Transverse colon (tissue), 4 donors: ENCODE measurements at regions not wholly inside any gene's neighbourhood (a gene's known extent, or its start where the extent isn't known, plus 50 kb on each side); places are given as distances from the start of the nearest gene placed in this dataset.
"Not testable (repeated sequence)": the region's sequence is repeated elsewhere in the genome, so short reads cannot be mapped to it uniquely, and the experiment has no call there.

Experiments used
- DNase-seq: peaks from one replicate; pipeline ENCODE4 v3.0.0-alpha.2; 2019
- H3K27ac ChIP-seq, 4 donors: fragments of 200-600 bp; sonication (generic); 2 replicates each; pipeline ENCODE4 v1.5.1; 2016 to 2018; ENCODE audit warnings: inconsistent platforms in 4 of 4
- H3K27me3 ChIP-seq: fragments of 200-600 bp; sonication (generic); 2 replicates; pipeline ENCODE4 v1.5.1; 2017; ENCODE audit warnings: inconsistent platforms
- H3K36me3 ChIP-seq, 4 donors: fragments of 200-600 bp; sonication (generic); 2 replicates each; pipeline ENCODE4 v1.5.1; 2017 to 2019; ENCODE audit warnings: inconsistent platforms in 4 of 4
- H3K4me1 ChIP-seq, 4 donors: fragments of 200-600 bp; sonication (generic); 2 replicates each; pipeline ENCODE4 v1.5.1; 2017 to 2020; ENCODE audit warnings: inconsistent platforms in 4 of 4
- H3K4me3 ChIP-seq, 4 donors: fragments of 200-600 bp; sonication (generic); 1 replicate in 1 of 4; 2 replicates in 3 of 4; pipeline versions ENCODE4 v1.5.1 to v1.6.1; 2017 to 2019; ENCODE audit warnings: inconsistent platforms in 4 of 4
- H3K9me3 ChIP-seq, 2 donors: fragments of 200-600 bp; sonication (generic); 2 replicates each; pipeline ENCODE4 v1.5.1; 2017 to 2019; ENCODE audit warnings: inconsistent platforms in 2 of 2
- EP300 ChIP-seq: sonication (generic); formaldehyde crosslinking; IDR thresholded peaks from one replicate; pipeline ENCODE4 v1.6.1; 2017; ENCODE audit warnings: antibody characterized with exemption, low read depth
- POLR2A ChIP-seq: fragments of 450-650 bp; IDR thresholded peaks from one replicate; pipeline ENCODE4 v1.6.1; 2016; ENCODE audit warnings: antibody characterized with exemption, mild to moderate bottlenecking, moderate library complexity
- POLR2AphosphoS5 ChIP-seq, 3 donors: sonication (generic); formaldehyde crosslinking; IDR thresholded peaks; one replicate each; pipeline ENCODE4 v1.6.1; 2016; ENCODE audit warnings: antibody characterized with exemption in 3 of 3
- WGBS, 2 donors: methylation state at CpG; one replicate each; pipeline ENCODE4 v1.1.5; 2018; ENCODE audit warnings: low coverage in 1 of 2; 5-methylcytosine and 5-hydroxymethylcytosine counted together
- in situ Hi-C, 4 donors: fragments of 200-750 bp; cut with MboI; loops; one replicate each; pipeline versions ENCODE4 v1.15.0 to v1.15.1; 2017; ENCODE audit warnings: low sequenced_read_pairs in 3 of 4, low pct_ligation_motif_present in 1 of 4, low pct_unique_long_range_greater_than_20kb in 1 of 4
- intact Hi-C: fragments of 100-400 bp; cut with DNase I; formaldehyde crosslinking; loops from one replicate; pipeline ENCODE4 v1.15.1; 2023; ENCODE audit warnings: low total_unique reads
- TF ChIP-seq, protein P1 (sequence below), 5 experiments: fragments of 200-600 bp in 3 of 5; fragments of 450-650 bp in 2 of 5; sonication (generic) in 3 of 5; IDR thresholded peaks; 1 replicate in 2 of 5; 2 replicates in 3 of 5; pipeline ENCODE4 v1.5.1; 2016 to 2017; ENCODE audit warnings: antibody characterized with exemption in 5 of 5, inconsistent platforms in 3 of 5, mild to moderate bottlenecking in 2 of 5, moderate library complexity in 1 of 5

DNA sequence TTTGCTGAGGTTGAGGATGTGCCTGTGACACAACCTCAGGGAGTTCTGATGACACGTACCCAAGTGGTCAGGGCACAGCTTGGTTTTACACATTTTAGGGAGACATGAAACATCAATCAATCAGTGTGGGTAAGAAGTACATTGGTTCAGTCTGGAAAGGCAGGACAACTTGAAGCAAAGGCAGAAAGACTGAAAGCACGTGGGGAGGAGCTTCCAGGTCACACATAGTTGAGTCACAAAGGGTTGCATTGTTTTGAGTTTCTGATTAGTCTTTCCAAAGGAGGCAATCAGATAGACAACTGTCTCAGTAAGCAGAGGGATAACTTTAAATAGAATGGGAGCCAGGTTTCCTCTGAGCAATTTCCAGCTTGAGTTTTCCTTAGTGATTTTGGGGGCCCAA lies 1910.0 kb upstream of the AGA start:
- in situ Hi-C loops = no loop called here
- H3K27me3 ChIP-seq = no peaks in the 10 kb centered on the region
- intact Hi-C loops = no loop called here
- no peak overlapping the region for H3K27ac ChIP-seq
- TF ChIP-seq, protein P1, sequence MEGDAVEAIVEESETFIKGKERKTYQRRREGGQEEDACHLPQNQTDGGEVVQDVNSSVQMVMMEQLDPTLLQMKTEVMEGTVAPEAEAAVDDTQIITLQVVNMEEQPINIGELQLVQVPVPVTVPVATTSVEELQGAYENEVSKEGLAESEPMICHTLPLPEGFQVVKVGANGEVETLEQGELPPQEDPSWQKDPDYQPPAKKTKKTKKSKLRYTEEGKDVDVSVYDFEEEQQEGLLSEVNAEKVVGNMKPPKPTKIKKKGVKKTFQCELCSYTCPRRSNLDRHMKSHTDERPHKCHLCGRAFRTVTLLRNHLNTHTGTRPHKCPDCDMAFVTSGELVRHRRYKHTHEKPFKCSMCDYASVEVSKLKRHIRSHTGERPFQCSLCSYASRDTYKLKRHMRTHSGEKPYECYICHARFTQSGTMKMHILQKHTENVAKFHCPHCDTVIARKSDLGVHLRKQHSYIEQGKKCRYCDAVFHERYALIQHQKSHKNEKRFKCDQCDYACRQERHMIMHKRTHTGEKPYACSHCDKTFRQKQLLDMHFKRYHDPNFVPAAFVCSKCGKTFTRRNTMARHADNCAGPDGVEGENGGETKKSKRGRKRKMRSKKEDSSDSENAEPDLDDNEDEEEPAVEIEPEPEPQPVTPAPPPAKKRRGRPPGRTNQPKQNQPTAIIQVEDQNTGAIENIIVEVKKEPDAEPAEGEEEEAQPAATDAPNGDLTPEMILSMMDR (IDR thresholded peaks at IDR 0.05) = no peak
- no peak for TF ChIP-seq EP300
- TF ChIP-seq POLR2AphosphoS5 (IDR thresholded peaks at IDR 0.05) = no peak
- TF ChIP-seq POLR2A = no peak
- no peaks in the 10 kb centered on the region for H3K4me1 ChIP-seq
- no peak for DNase-seq
- no peaks in the 10 kb centered on the region for H3K9me3 ChIP-seq
- WGBS, 2 donors = 56 to 60% methylated on average over 2 of the region's 2 CpGs
- no peaks in the 10 kb centered on the region for H3K36me3 ChIP-seq
- H3K4me3 ChIP-seq = no peak overlapping the region

DNA sequence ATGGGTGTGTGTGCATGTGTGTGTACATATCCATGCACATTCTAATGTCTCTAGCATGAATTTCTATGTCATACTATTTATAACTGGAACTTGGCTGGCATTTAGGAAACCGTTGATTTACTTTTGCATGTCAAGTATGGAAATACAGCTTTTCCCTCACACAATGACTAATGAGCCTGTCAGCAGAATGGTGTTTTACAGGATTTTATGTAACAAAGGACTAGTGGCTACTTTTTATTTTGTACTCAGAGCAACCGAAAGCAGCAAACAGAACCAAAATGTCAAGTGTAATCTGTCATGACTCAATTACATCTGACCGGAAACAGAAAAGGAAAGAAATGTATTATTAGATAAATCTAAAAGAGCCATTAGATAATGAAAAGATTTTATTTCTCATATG lies 1911.5 kb upstream of the AGA start:
- Histone ChIP-seq H3K36me3 (no peaks in the 10 kb centered on the region), H3K4me1 (no peaks in the 10 kb centered on the region), H3K9me3 (no peaks in the 10 kb centered on the region), H3K4me3 (no peak overlapping the region), H3K27me3 (no peaks in the 10 kb centered on the region), H3K27ac (no peak overlapping the region)
- 51 to 63% methylated on average over 3 of the region's 3 CpGs for WGBS, 2 donors
- intact Hi-C loops (no loop called here), in situ Hi-C loops (no loop called here)
- DNase-seq = no peak
- no peak for TF ChIP-seq POLR2A
- TF ChIP-seq EP300 = no peak
- TF ChIP-seq POLR2AphosphoS5 (IDR thresholded peaks at IDR 0.05) = no peak
- TF ChIP-seq, protein P1 (IDR thresholded peaks at IDR 0.05) = no peak

DNA sequence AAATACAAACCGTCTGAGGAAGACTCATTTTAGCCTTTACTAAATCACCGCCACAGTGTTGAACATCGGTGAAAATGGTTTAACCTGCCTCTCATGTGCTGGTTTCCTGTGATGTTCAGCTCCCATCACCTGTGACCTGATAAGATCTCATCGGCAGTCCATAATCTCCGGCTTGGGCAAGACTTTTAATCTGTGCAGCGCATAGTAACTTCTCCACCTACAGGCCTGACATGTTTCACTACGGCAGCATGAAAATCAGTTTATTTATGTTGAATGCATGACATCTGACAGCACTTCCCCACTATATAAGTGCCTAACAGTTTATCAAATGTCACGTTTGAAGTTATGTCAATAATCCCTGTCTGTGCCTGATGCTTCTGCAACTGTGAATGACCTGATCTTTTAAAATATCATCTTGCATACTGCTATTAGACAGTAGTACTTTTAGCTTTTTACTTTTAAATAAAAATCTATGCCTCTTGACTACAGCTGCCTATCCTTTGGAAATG lies 1919.8 kb upstream of the AGA start:
- no peaks in the 10 kb centered on the region for H3K36me3 ChIP-seq
- H3K4me1 ChIP-seq = no peaks in the 10 kb centered on the region
- no peak overlapping the region for H3K27ac ChIP-seq
- intact Hi-C loops = no loop called here
- TF ChIP-seq EP300 (no peak), POLR2AphosphoS5 (IDR thresholded peaks at IDR 0.05) (no peak), POLR2A (no peak)
- TF ChIP-seq, protein P1 (IDR thresholded peaks at IDR 0.05) = no peak
- no peak for DNase-seq
- H3K27me3 ChIP-seq = no peaks in the 10 kb centered on the region
- H3K4me3 ChIP-seq = no peak overlapping the region
- no peaks in the 10 kb centered on the region for H3K9me3 ChIP-seq
- in situ Hi-C loops = no loop called here
- WGBS, 2 donors = 43 to 58% methylated on average over 4 to 8 of the region's 8 CpGs

DNA sequence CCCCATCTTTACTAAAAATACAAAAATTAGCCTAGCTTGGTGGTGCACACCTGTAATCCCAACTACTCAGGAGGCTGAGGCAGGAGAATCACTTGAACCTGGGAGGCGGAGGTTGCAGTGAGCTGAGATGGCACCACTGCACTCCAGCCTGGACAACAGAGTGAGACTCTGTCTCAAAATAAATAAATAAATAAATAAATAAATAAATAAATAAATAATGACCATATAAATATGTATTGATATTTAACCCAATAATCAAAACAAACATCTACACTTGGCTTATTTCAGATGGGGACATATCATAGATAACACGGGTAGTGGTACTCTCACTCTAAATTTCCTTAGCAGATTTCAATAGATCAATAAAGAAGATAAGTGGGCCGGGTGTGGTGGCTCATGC lies 1923.7 kb upstream of the AGA start:
- WGBS, 2 donors = 80 to 93% methylated on average over 3 of the region's 3 CpGs
- H3K9me3 ChIP-seq, H3K36me3 ChIP-seq, in situ Hi-C loops, H3K27ac ChIP-seq, intact Hi-C loops, H3K4me3 ChIP-seq, DNase-seq, H3K27me3 ChIP-seq, H3K4me1 ChIP-seq: not testable (repeated sequence)

DNA sequence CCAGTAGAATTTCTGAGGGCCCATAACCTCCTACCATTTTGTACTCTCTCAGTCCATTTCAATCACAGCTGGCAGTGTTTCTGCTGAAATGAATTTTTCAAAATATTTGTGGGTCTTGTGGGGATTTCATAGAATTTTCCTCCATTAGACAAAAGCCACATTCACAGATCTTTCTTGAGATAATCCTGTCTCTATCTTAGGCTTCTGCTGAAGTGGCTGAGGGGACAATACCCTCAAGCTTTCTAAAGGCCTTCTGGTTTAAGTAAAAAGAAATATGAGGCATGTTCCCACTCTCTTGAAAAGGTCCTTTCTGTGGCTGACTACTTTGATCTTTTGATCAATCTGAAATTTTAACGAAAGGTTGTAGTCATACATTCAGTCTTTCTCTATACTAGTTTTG lies 1930.0 kb upstream of the AGA start:
- TF ChIP-seq, protein P1 (IDR thresholded peaks at IDR 0.05) = no peak
- TF ChIP-seq EP300 (no peak), POLR2AphosphoS5 (IDR thresholded peaks at IDR 0.05) (no peak), POLR2A (no peak)
- no peaks in the 10 kb centered on the region for H3K36me3 ChIP-seq
- H3K27me3 ChIP-seq = no peaks in the 10 kb centered on the region
- H3K27ac ChIP-seq = no peak overlapping the region
- in situ Hi-C loops = no loop called here
- H3K4me3 ChIP-seq = no peak overlapping the region
- H3K9me3 ChIP-seq = no peaks in the 10 kb centered on the region
- WGBS, 2 donors = 83 to 86% methylated on average over 1 of the region's 1 CpG
- H3K4me1 ChIP-seq = no peaks in the 10 kb centered on the region
- DNase-seq = no peak
- intact Hi-C loops = no loop called here
